CMK (cell line): ENCODE measurements at regions not wholly inside any gene's neighbourhood (a gene's known extent, or its start where the extent isn't known, plus 50 kb on each side); places are given as distances from the start of the nearest gene placed in this dataset.

Experiments
- DNase-seq: peaks from one replicate; pipeline ENCODE4 v3.0.0-alpha.2; 2010; ENCODE audit warnings: low read depth

DNA sequence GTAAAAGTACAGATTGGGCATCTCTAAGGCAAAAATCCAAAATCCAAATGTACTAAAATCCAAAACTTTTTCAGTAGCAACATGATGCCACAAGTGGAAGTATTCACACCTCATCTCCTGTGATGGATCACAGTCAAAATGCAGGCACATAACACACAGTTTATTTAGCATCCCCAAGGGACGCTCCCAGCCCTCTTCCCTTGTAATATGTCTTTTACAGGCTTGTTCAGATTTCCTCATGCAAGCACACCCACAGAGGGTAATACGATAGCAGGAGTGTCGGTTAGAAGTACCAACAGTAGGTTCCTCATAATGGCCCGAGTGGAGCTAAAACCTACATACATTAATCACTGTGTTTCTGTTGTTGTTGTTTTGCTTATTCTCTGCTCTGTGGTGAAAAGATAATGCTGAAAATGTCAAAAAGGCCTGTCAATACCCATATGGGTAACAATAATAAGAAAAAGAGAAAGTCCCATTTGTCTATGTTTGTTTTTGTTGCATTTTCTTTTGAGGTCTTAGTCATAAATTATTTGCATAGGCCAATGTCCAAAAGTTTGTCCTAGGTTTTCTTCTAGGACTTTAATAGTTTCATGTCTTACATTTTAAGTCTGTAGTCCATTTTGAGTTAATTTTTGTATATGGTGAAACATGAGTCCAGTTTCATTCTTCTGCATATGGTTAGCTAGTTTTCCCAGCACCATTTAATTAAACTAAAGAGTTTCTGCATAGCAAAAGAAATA lies 133.1 kb downstream of the LRIG3 start:
- DNase-seq: no peak

DNA sequence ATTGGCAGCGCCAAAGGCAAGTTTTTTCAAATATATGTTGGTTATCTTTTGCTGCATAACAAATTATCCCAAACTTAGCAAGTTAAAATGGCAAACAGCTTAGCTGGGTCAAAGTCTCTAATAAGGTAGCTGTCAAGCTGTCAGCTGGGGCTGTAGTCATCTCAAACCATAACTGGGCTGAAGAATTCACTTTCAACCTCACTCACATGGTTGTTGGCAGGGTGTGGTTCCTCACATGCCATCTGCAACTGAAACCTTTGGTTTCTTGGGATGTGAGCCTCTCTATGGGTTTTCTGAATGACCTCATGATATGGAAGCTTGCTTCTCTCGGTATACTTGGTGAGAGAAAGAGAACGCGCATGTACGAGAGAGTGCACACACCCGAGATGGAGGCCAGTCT lies 125.4 kb downstream of the LRIG3 start:
- no peak for DNase-seq

DNA sequence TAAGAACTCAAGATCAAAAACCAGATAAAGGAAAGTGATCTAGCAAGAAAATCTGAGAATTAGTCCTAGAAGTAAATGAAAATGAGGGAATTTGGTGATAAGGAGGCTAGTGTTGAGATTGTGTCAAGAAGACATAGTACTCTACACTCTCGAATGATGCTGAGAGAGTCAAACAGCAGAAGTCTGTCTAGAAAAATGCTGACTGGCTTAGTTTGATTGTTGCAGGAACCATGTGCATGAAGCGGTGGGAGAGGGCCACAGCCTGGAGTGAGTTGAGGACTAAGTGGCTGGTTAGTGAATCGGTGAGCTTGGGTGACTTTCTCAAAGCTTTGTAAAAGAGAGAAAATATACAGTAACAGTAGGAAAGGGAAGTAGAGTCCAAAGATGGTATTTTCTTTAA lies 124.5 kb downstream of the LRIG3 start:
- DNase-seq: no peak

DNA sequence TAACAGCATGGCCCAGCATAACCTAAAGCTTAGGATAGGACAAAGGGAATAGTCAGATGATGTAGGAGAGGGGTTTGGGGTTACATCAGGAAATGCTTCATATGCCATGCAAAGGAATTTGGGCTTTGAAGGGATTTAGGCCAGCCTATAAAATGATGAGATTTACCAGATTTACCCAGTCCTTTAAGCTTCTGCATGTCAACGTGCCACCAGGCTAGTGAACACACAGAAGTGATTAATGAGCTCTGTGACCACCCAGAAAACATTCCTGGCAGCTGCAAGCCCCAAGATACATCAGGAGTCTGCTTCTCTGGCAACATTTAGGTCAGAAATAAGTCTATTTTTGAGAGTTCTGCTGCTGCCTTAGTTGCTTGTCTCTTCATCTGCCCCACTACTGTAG lies 118.3 kb downstream of the LRIG3 start:
- DNase-seq: no peak

DNA sequence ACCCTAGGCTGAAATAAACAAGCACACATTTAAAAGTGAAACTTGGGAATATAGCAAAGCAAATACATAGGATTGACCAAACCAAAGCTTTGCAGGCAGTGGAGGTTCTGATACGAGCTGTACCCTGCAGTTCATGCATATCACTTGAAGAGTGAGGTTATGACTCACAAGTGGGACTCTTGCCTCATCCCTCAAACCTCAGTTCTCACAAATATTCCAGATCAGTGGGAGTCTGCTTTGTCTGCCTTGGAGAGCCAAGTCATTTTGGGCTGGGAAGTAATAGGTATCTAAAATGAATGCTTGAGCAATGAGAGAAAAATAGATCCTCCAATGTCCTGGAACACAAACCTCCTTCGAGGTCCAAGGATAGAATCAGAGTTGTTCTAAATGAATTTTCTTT lies 116.4 kb downstream of the LRIG3 start:
- no peak for DNase-seq

DNA sequence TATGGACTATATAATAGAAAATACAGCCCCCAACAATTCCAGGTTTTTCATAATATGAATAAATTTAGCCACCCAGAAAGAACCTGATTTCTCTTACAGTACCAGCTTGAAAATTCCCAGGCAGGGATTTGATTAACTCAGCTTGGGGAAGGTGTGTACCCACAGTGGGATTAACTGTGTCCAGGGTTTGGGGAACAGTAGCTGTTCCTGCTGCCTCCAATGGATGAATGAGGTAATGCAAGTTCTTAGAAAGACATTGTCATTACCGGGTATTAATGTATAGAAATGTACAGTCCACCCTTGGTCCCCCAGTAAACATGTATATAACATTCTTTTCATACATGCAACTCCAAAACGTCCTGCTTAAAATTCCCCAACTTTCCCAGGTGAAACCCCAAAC lies 115.6 kb downstream of the LRIG3 start:
- DNase-seq: no peak

DNA sequence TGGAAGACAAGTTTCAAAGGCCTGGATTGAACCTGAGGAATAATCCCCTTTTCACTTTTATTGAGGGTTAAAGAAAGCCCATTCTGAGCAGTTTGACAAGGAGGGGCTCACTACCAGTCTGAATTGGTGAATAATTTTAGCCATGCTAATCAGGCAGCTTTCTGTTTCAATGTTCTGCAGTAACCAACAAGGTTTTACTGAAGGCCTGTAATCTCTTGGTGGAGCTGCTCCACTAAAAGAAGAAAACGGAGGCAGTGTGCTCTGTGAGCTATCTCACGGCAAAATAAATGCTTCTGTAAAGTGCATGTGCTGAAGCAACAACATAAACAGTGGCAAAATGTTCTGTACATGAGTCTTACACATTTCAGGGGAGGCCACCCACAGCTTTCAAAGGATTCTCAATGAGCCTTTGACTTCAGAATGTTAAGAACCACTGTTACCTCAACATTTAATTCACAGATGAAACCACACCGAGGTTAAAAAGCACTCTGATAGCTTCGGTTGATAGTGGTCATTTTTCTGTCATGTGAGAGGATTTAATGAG lies 111.2 kb downstream of the LRIG3 start:
- DNase-seq: no peak

DNA sequence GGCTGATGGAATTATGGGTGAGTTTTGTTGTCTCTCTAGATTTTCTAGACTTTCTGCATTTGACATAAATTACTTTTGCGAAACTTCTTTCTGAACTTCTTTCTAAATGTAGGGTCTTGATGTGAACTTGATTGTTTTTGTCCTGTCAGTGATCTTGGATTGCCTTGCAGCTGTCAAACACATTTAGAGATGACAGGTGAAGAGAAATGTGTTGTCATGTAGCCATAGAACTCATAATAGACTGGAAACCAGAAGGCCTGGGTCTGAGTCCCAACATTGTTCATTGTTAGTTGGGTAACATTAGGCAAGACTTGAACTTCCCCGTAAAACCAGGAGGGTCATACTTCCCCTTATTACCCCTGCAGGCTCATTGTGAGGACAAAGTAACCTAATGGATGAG lies 109.0 kb downstream of the LRIG3 start:
- no peak for DNase-seq

DNA sequence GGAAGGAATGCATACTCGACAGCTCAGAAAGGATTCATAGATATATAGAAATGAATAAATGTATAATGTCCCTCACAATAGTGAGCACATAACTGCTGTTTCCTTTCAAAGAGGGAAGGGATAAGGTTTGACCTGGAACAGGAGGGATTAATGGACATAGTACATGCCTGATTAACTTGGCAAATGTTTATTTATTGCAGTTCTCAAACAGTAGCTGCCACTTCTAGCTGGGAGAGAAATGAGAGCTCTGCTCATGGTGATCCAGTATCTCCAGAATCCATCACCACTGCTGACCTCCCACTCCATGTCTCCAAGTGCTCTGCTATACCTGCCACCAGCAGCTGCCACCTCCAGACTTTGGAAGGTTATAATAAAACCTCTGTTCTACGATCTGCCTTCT lies 108.1 kb downstream of the LRIG3 start:
- no peak for DNase-seq

DNA sequence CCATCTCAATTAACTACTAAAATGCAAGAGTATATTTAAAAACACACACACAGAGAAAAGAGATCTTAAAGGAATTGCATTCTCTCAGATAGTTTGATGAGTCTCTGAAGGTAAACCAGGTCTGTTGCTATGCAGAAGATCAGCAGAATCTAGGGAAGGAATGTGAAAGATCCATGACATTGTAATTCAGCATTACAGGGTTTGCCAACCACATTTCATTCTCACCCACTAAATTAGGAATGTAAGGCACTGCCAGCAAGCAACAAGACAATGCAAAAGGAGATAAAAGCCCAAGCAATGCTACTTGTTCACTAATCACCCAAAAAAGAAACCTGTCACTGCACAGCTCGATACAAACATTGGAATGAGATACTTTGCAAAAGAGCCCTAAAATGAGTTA lies 106.3 kb downstream of the LRIG3 start:
- no peak for DNase-seq

DNA sequence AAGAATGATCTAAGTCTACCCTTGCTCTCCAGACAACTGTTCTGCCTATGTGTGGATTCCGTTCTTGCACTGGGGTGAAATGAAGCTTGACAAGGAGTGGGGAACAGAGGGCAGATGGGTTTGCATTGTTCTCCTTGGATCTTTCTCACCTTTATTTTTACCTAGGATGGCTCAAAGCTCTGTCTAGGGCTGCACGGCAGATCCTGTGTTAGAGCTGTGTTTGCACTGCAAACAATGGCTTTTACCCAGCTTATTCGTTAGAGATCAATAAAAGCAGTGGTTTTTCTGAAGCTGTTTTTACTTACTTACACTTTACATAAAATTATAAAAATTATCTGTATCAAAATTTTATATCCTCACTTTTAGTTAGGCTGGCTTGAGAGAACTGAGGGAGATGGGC lies 105.1 kb downstream of the LRIG3 start:
- DNase-seq: no peak

DNA sequence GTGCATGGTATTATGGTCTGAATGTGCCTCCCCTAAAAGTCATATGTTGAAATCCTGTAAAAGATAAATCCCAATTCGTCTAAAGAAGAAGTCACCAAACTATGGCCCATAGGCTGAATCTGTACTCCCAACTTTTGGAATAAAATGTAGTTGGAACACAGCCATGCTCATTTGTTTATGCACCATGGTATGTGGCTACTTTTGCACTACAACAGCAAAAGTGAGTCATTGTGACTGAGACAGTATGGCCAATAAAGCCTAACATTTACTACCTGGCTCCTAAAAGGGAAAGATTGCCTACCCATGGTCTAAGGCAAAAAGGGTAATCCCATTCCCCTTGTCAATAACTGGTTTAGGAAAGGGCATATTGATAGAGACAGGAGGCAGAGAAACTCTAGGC lies 101.8 kb downstream of the LRIG3 start:
- no peak for DNase-seq

DNA sequence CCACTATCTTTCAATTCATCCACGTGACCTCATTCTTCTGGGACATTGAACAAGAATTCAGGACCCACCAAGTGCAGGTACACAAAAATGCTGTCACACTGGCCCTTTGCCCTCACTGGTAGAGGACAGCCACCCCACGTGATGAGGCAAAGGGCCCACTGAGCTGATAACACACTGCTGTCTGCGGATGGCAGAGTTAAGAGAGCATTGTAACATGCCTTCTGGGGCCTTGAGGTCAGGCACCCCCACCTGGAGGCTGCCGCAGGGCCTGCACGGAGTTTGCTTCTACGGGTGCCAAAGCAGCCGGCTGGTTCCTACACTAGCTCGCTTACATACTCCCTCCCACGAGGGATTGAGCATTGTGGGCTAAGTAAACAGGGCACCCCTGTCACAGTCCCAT lies 101.0 kb downstream of the LRIG3 start:
- DNase-seq: no peak

DNA sequence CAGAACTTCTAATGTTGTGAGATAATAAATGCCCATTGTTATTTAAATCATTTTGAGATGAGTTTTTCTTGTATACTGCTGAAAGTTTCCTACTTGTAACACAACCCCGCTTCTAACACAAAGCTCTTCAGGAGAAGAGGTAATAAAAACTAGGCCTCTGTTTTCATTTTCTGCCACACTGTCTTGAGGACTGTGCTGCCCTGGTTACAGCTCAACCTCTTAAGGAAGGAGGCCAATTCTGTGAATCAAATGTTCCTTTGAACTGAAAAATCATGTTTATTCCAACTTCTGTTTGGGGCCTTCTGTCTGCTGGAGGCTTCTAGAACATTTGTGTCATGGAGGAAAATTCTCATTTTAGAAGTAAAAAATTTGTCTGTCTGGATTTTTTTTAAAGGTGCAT lies 100.3 kb downstream of the LRIG3 start:
- no peak for DNase-seq
